Stimulated activated naive B cell treated with anti-CD40 and anti-IgM and Interleukin-4, amounts not matched to agents 10 μg/mL and 1 μg/mL and 100 μg/mL, for 72 hours (primary cell): ENCODE measurements at regions not wholly inside any gene's neighbourhood (a gene's known extent, or its start where the extent isn't known, plus 50 kb on each side); places are given as distances from the start of the nearest gene placed in this dataset.

Experiments used
- ATAC-seq, 2 donors: fragments of 150-1000 bp; cut with Tn5 transposase; replicated peaks; 2 replicates each; pipeline ENCODE4 v1.10.0; 2021; ENCODE audit warnings: moderate library complexity in 1 of 2
- DNase-seq: peaks from one replicate; pipeline ENCODE4 v3.0.0; 2021
- H3K27ac Mint-ChIP-seq: one replicate; pipeline ENCODE4 v1.8.0; 2022; ENCODE audit warnings: mild to moderate bottlenecking, mixed read lengths
- H3K27me3 Mint-ChIP-seq, 2 donors: one replicate each; pipeline ENCODE4 v1.8.0; 2022; ENCODE audit warnings: mixed read lengths in 2 of 2
- H3K36me3 Mint-ChIP-seq, 2 donors: one replicate each; pipeline ENCODE4 v1.8.0; 2022; ENCODE audit warnings: mixed read lengths in 2 of 2, mild to moderate bottlenecking in 1 of 2
- H3K4me1 Mint-ChIP-seq, 2 donors: one replicate each; pipeline ENCODE4 v1.8.0; 2022; ENCODE audit warnings: mixed read lengths in 2 of 2, mild to moderate bottlenecking in 1 of 2
- H3K4me3 Mint-ChIP-seq, 2 donors: one replicate each; pipeline ENCODE4 v1.8.0; 2022; ENCODE audit warnings: mild to moderate bottlenecking in 2 of 2, mixed read lengths in 2 of 2, moderate library complexity in 1 of 2
- H3K9me3 Mint-ChIP-seq, 2 donors: one replicate each; pipeline ENCODE4 v1.8.0; 2022; ENCODE audit warnings: mixed read lengths in 2 of 2, mild to moderate bottlenecking in 1 of 2

GRCh38 chr16:6189216-6189615 is 1091.6 kb upstream of the EEF2KMT start:
- Mint-ChIP-seq H3K4me3 (no peak overlapping the region), H3K27me3 (no peaks in the 10 kb centered on the region), H3K4me1 (no peaks in the 10 kb centered on the region), H3K9me3 (peaks cover 8 to 10% of the 10 kb centered on the region in 2 donors), H3K27ac (no peak overlapping the region), H3K36me3 (no peaks in the 10 kb centered on the region)
- DNase-seq (no peak), ATAC-seq (no peak)

- Mint-ChIP-seq H3K27ac (no peak overlapping the region), H3K4me3 (no peak overlapping the region), H3K36me3 (no peaks in the 10 kb centered on the region), H3K4me1 (no peaks in the 10 kb centered on the region), H3K9me3 (peaks cover 1 to 3% of the 10 kb centered on the region in 2 donors), H3K27me3 (no peaks in the 10 kb centered on the region)
- no peak for ATAC-seq
- no peak for DNase-seq
Measured at GRCh38 chr16:6177616-6178180, 1080.1 kb upstream of the EEF2KMT start.

- Mint-ChIP-seq H3K27ac (no peak overlapping the region), H3K36me3 (no peaks in the 10 kb centered on the region), H3K27me3 (no peaks in the 10 kb centered on the region), H3K9me3 (peaks cover 0 to 1% of the 10 kb centered on the region in 2 donors), H3K4me3 (no peak overlapping the region), H3K4me1 (no peaks in the 10 kb centered on the region)
- ATAC-seq = no peak
- no peak for DNase-seq
Measured at GRCh38 chr16:6170022-6170421, 1072.4 kb upstream of the EEF2KMT start.

- Mint-ChIP-seq H3K9me3 (no peaks in the 10 kb centered on the region), H3K27me3 (no peaks in the 10 kb centered on the region), H3K36me3 (no peaks in the 10 kb centered on the region), H3K27ac (no peak overlapping the region), H3K4me1 (no peaks in the 10 kb centered on the region), H3K4me3 (no peak overlapping the region)
- ATAC-seq = no peak
- no peak for DNase-seq
Measured at GRCh38 chr16:6165330-6165979, 1067.9 kb upstream of the EEF2KMT start.

- H3K4me3 Mint-ChIP-seq = no peak overlapping the region
- no peak for ATAC-seq
- DNase-seq = no peak
- no peaks in the 10 kb centered on the region for H3K36me3 Mint-ChIP-seq
- peaks cover 0 to 4% of the 10 kb centered on the region in 2 donors for H3K9me3 Mint-ChIP-seq
- H3K27ac Mint-ChIP-seq = no peak overlapping the region
- H3K27me3 Mint-ChIP-seq = no peaks in the 10 kb centered on the region
- H3K4me1 Mint-ChIP-seq = no peaks in the 10 kb centered on the region
Measured at GRCh38 chr16:6160871-6161270, 1063.3 kb upstream of the EEF2KMT start.

- Mint-ChIP-seq H3K36me3 (no peaks in the 10 kb centered on the region), H3K27me3 (no peaks in the 10 kb centered on the region), H3K4me3 (no peak overlapping the region), H3K4me1 (no peaks in the 10 kb centered on the region), H3K27ac (no peak overlapping the region), H3K9me3 (peaks cover 0 to 4% of the 10 kb centered on the region in 2 donors)
- DNase-seq (no peak), ATAC-seq (peak in 1 of 2 donors; percentile 39)
Measured at GRCh38 chr16:6160303-6160702, 1062.7 kb upstream of the EEF2KMT start.

- H3K27ac Mint-ChIP-seq = no peak overlapping the region
- H3K27me3 Mint-ChIP-seq = no peaks in the 10 kb centered on the region
- H3K36me3 Mint-ChIP-seq = no peaks in the 10 kb centered on the region
- peaks cover 0 to 4% of the 10 kb centered on the region in 2 donors for H3K9me3 Mint-ChIP-seq
- DNase-seq = no peak
- no peak for ATAC-seq
- no peaks in the 10 kb centered on the region for H3K4me1 Mint-ChIP-seq
- H3K4me3 Mint-ChIP-seq = no peak overlapping the region
Measured at GRCh38 chr16:6157806-6158205, 1060.2 kb upstream of the EEF2KMT start.

GRCh38 chr16:6155271-6155670 is 1057.7 kb upstream of the EEF2KMT start:
- no peaks in the 10 kb centered on the region for H3K27me3 Mint-ChIP-seq
- ATAC-seq = no peak
- no peaks in the 10 kb centered on the region for H3K36me3 Mint-ChIP-seq
- no peak overlapping the region for H3K27ac Mint-ChIP-seq
- no peak for DNase-seq
- no peaks in the 10 kb centered on the region for H3K4me1 Mint-ChIP-seq
- H3K9me3 Mint-ChIP-seq = peaks cover 0 to 4% of the 10 kb centered on the region in 2 donors
- no peak overlapping the region for H3K4me3 Mint-ChIP-seq

GRCh38 chr16:6153901-6154300 is 1056.3 kb upstream of the EEF2KMT start:
- Mint-ChIP-seq H3K27me3 (no peaks in the 10 kb centered on the region), H3K4me3 (no peak overlapping the region), H3K27ac (no peak overlapping the region), H3K9me3 (peaks cover 0 to 4% of the 10 kb centered on the region in 2 donors), H3K4me1 (no peaks in the 10 kb centered on the region), H3K36me3 (no peaks in the 10 kb centered on the region)
- DNase-seq = no peak
- ATAC-seq = no peak

- no peak overlapping the region for H3K27ac Mint-ChIP-seq
- DNase-seq (no peak), ATAC-seq (no peak)
- no peaks in the 10 kb centered on the region for H3K4me1 Mint-ChIP-seq
- peaks cover 0 to 2% of the 10 kb centered on the region in 2 donors for H3K9me3 Mint-ChIP-seq
- H3K27me3 Mint-ChIP-seq = no peaks in the 10 kb centered on the region
- H3K36me3 Mint-ChIP-seq = no peaks in the 10 kb centered on the region
- no peak overlapping the region for H3K4me3 Mint-ChIP-seq
Measured at GRCh38 chr16:6149031-6149430, 1051.4 kb upstream of the EEF2KMT start.

- Mint-ChIP-seq H3K27me3 (no peaks in the 10 kb centered on the region), H3K27ac (no peak overlapping the region), H3K4me3 (no peak overlapping the region), H3K36me3 (no peaks in the 10 kb centered on the region), H3K9me3 (peaks cover 0 to 2% of the 10 kb centered on the region in 2 donors), H3K4me1 (no peaks in the 10 kb centered on the region)
- DNase-seq (no peak), ATAC-seq (no peak)
Measured at GRCh38 chr16:6148361-6148760, 1050.8 kb upstream of the EEF2KMT start.

- Mint-ChIP-seq H3K27me3 (no peaks in the 10 kb centered on the region), H3K36me3 (no peaks in the 10 kb centered on the region), H3K4me3 (no peak overlapping the region), H3K27ac (no peak overlapping the region), H3K9me3 (peaks cover 0 to 6% of the 10 kb centered on the region in 2 donors), H3K4me1 (no peaks in the 10 kb centered on the region)
- DNase-seq = no peak
- no peak for ATAC-seq
Measured at GRCh38 chr16:6146874-6147425, 1049.4 kb upstream of the EEF2KMT start.

GRCh38 chr16:6146356-6146755 is 1048.8 kb upstream of the EEF2KMT start:
- Mint-ChIP-seq H3K27ac (no peak overlapping the region), H3K9me3 (peaks cover 2 to 6% of the 10 kb centered on the region in 2 donors), H3K36me3 (no peaks in the 10 kb centered on the region), H3K27me3 (no peaks in the 10 kb centered on the region), H3K4me3 (no peak overlapping the region), H3K4me1 (no peaks in the 10 kb centered on the region)
- DNase-seq (no peak), ATAC-seq (no peak)

- H3K9me3 Mint-ChIP-seq = peaks cover 7 to 8% of the 10 kb centered on the region in 2 donors
- no peaks in the 10 kb centered on the region for H3K36me3 Mint-ChIP-seq
- ATAC-seq = no peak
- H3K4me1 Mint-ChIP-seq = no peaks in the 10 kb centered on the region
- no peak overlapping the region for H3K27ac Mint-ChIP-seq
- H3K4me3 Mint-ChIP-seq = no peak overlapping the region
- DNase-seq = no peak
- no peaks in the 10 kb centered on the region for H3K27me3 Mint-ChIP-seq
Measured at GRCh38 chr16:6144463-6144862, 1046.9 kb upstream of the EEF2KMT start.

GRCh38 chr16:6143020-6143419 is 1045.4 kb upstream of the EEF2KMT start:
- Mint-ChIP-seq H3K27ac (no peak overlapping the region), H3K4me3 (no peak overlapping the region), H3K4me1 (no peaks in the 10 kb centered on the region), H3K36me3 (no peaks in the 10 kb centered on the region), H3K27me3 (no peaks in the 10 kb centered on the region), H3K9me3 (peaks cover 7% of the 10 kb centered on the region in 2 donors)
- DNase-seq (no peak), ATAC-seq (no peak)
